GM23248 (cell line): ENCODE measurements at regions not wholly inside any gene's neighbourhood (a gene's known extent, or its start where the extent isn't known, plus 50 kb on each side); places are given as distances from the start of the nearest gene placed in this dataset.

Source experiments
- EZH2 ChIP-seq: fragments of 200-600 bp; sonication (generic); IDR thresholded peaks from 2 replicates; pipeline ENCODE4 v1.6.1; 2018; ENCODE audit warnings: antibody characterized with exemption, mild to moderate bottlenecking; ENCODE audit not compliant: insufficient read depth, poor library complexity, severe bottlenecking
- EZH2phosphoT487 ChIP-seq: fragments of 200-600 bp; sonication (generic); IDR thresholded peaks from 2 replicates; pipeline ENCODE4 v1.6.1; 2018; ENCODE audit warnings: antibody characterized with exemption, moderate library complexity, mild to moderate bottlenecking, low read depth; ENCODE audit not compliant: insufficient read depth

DNA sequence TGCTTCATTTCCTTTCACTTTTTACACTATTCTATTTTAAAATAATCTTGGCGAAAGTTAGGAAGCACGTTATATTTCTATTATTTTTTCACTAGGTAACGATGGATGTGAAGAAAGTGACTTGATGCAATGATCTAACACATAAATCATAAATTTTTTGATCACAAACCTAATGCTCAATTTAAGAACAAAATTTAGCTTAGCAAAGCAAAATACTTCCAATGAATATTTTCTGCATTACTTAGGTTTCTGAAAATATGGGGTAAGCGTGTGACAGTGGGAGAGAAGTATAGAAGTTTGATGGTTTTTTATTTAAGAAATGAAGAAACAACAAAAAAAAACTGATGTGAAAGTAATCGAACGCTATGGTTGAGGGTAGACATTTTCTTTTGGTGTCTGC lies 1528.7 kb upstream of the CDH9 start:
- TF ChIP-seq EZH2phosphoT487 (no peak), EZH2 (no peak)
